Karpas-422 (cell line): ENCODE measurements at regions not wholly inside any gene's neighbourhood (a gene's known extent, or its start where the extent isn't known, plus 50 kb on each side); places are given as distances from the start of the nearest gene placed in this dataset.
"Not testable (repeated sequence)": the region's sequence is repeated elsewhere in the genome, so short reads cannot be mapped to it uniquely, and the experiment has no call there.

Experiments
- DNase-seq: peaks from one replicate; pipeline ENCODE4 v3.0.0-alpha.2; 2015
- H2AFZ ChIP-seq: fragments of 200-600 bp; sonication (generic); 2 replicates; pipeline ENCODE4 v1.6.1; 2014; ENCODE audit warnings: antibody characterized with exemption, low read length, mixed read lengths
- H3K27ac ChIP-seq: fragments of 200-600 bp; sonication (generic); 2 replicates; pipeline ENCODE4 v1.5.1; 2014; ENCODE audit warnings: mild to moderate bottlenecking, low read length, moderate library complexity
- H3K27me3 ChIP-seq: fragments of 200-600 bp; sonication (generic); 2 replicates; pipeline ENCODE4 v1.6.1; 2014; ENCODE audit warnings: low read length, mixed read lengths
- H3K36me3 ChIP-seq: fragments of 200-600 bp; sonication (generic); 2 replicates; pipeline ENCODE4 v1.6.1; 2014; ENCODE audit warnings: low read length, mixed read lengths; ENCODE audit not compliant: insufficient read depth
- H3K4me1 ChIP-seq: fragments of 200-600 bp; sonication (generic); 2 replicates; pipeline ENCODE4 v1.6.1; 2014; ENCODE audit warnings: mild to moderate bottlenecking, low read length, mixed read lengths
- H3K4me2 ChIP-seq: fragments of 200-600 bp; sonication (generic); 2 replicates; pipeline ENCODE4 v1.6.1; 2014; ENCODE audit warnings: low read length, low read depth, mild to moderate bottlenecking; ENCODE audit not compliant: poor library complexity, severe bottlenecking
- H3K4me3 ChIP-seq: fragments of 200-600 bp; sonication (generic); 2 replicates; pipeline ENCODE4 v1.5.1; 2014; ENCODE audit warnings: mild to moderate bottlenecking, antibody characterized with exemption, low read length, mixed read lengths
- H3K79me2 ChIP-seq: fragments of 200-600 bp; sonication (generic); 2 replicates; pipeline ENCODE4 v1.6.1; 2014; ENCODE audit warnings: mild to moderate bottlenecking, low read length, mixed read lengths
- H3K9ac ChIP-seq: fragments of 200-600 bp; sonication (generic); 2 replicates; pipeline ENCODE4 v1.6.0; 2014; ENCODE audit warnings: low read length
- H3K9me2 ChIP-seq: fragments of 200-600 bp; sonication (generic), shearing (Covaris generic); replicated peaks from 2 replicates; pipeline ENCODE4 v1.6.0; 2014; ENCODE audit warnings: mild to moderate bottlenecking, low read length, moderate library complexity; ENCODE audit not compliant: insufficient read depth
- H3K9me3 ChIP-seq: fragments of 300-700, 200-600 bp; sonication (generic); 2 replicates; pipeline ENCODE4 v1.6.1; 2014; ENCODE audit warnings: low read length, mixed read lengths
- H4K20me1 ChIP-seq: fragments of 200-600 bp; sonication (generic); 2 replicates; pipeline ENCODE4 v1.6.1; 2014; ENCODE audit warnings: mild to moderate bottlenecking, antibody characterized with exemption, low read length, low read depth; ENCODE audit not compliant: insufficient read depth

DNA sequence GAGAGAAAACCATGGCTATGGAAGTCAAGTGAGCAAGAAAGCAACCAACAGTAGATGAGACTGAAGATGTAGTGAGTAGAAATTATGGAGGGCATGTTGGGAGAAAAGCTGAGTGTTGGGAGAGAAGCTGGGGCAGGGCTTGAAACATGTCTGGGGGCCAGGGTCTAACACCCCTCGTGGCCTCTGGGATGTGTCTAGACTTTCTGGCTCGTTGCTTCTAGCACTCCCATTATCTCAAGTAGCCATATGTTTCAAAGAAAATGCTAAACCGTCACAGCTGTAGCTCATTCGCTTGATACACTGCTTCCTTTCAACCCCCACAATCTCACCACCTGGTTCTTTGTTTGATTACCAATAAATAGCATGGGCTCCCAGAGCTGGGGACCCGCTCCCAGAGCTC lies 83.8 kb upstream of the BCHE start:
- DNase-seq: no peak
- Histone ChIP-seq H3K27me3 (no peaks in the 10 kb centered on the region), H3K4me2 (no peak overlapping the region), H3K9me2 (no peaks in the 10 kb centered on the region), H3K9ac (no peak overlapping the region), H3K9me3 (no peaks in the 10 kb centered on the region), H3K4me1 (no peaks in the 10 kb centered on the region), H3K4me3 (no peak overlapping the region), H2AFZ (no peak overlapping the region), H3K27ac (no peak overlapping the region), H3K79me2 (no peaks in the 10 kb centered on the region), H4K20me1 (no peaks in the 10 kb centered on the region), H3K36me3 (no peaks in the 10 kb centered on the region)

DNA sequence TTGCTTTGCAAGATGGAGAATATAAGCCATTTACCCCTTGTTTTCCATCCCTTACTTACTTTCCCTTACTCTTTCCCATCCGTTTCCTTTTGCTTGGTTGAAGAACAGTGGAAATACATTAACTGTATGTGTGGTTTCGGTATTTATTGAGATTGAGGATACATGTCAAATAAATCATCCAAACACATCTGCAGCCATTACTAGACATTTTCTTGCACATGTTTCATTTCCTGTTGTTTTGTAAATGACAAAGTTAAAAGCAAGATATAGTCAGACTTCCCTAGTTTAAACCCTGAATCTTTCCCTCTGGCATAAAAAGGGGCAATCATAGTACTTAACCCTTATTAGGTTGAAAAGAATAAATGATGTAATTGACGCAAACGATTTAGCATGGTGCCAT lies 82.1 kb upstream of the BCHE start:
- H3K9me2 ChIP-seq: no peaks in the 10 kb centered on the region
- no peak overlapping the region for H2AFZ ChIP-seq
- H3K27me3 ChIP-seq: no peaks in the 10 kb centered on the region
- no peaks in the 10 kb centered on the region for H3K9me3 ChIP-seq
- no peak overlapping the region for H3K9ac ChIP-seq
- H3K4me3 ChIP-seq: no peak overlapping the region
- no peaks in the 10 kb centered on the region for H3K36me3 ChIP-seq
- H4K20me1 ChIP-seq: no peaks in the 10 kb centered on the region
- no peak overlapping the region for H3K4me2 ChIP-seq
- no peak for DNase-seq
- H3K79me2 ChIP-seq: no peaks in the 10 kb centered on the region
- no peaks in the 10 kb centered on the region for H3K4me1 ChIP-seq
- no peak overlapping the region for H3K27ac ChIP-seq

DNA sequence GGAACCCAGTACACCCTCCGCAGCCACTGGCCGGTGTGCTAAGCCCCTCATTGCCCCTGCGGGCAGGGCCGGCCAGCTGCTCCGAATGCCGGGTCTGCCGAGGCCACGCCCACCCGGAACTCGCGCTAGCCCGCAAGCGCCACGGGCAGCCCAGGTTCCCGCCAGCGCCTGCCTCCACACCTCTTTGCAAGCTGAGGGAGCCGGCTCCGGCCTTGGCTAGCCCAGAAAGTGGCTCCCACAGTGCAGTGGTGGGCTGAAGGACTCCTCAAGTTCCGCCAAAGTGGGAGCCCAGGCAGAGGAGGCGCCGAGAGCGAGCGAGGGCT lies 81.4 kb upstream of the BCHE start:
- H3K79me2 ChIP-seq: no peaks in the 10 kb centered on the region
- H3K36me3 ChIP-seq: no peaks in the 10 kb centered on the region
- H3K4me2 ChIP-seq: no peak overlapping the region
- no peaks in the 10 kb centered on the region for H4K20me1 ChIP-seq
- H2AFZ ChIP-seq: no peak overlapping the region
- DNase-seq: no peak
- no peaks in the 10 kb centered on the region for H3K9me2 ChIP-seq
- no peak overlapping the region for H3K27ac ChIP-seq
- H3K4me1 ChIP-seq: no peaks in the 10 kb centered on the region
- H3K27me3 ChIP-seq: no peaks in the 10 kb centered on the region
- no peaks in the 10 kb centered on the region for H3K9me3 ChIP-seq
- H3K4me3 ChIP-seq: no peak overlapping the region
- no peak overlapping the region for H3K9ac ChIP-seq

DNA sequence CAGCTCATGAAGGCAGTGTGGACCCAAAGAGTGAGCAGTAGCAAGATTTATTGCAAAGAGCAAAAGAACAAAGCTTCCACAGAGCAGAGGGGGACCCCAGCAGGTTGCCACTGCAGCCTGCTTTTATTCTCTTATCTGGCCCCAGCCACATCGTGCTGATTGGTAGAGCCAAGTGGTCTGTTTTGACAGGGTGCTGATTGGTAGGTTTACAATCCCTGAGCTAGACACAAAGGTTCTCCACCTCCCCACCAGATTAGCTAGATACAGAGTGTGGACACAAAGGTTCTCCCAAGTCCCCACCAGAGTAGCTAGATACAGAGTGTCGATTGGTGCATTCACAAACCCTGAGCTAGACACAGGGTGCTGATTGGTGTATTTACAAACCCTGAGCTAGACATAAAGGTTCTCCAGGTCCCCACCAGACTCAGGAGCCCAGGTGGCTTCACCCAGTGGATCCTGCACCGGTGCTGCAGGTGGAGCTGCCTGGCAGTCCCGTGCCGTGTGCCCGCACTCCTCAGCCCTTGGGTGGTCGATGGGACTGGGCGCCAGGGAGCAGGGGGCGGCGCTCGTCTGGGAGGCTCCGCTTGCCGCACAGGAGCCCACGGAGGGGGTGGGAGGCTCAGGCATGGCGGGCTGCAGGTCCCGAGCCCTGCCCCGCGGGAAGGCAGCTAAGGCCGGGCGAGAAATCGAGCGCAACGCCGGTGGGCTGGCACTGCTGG lies 80.9 kb upstream of the BCHE start:
- not testable (repeated sequence) for DNase-seq, H3K9ac ChIP-seq, H3K79me2 ChIP-seq, H3K9me3 ChIP-seq, H3K27ac ChIP-seq, H3K9me2 ChIP-seq, H4K20me1 ChIP-seq, H3K4me1 ChIP-seq, H3K36me3 ChIP-seq, H2AFZ ChIP-seq, H3K4me2 ChIP-seq, H3K4me3 ChIP-seq, H3K27me3 ChIP-seq

DNA sequence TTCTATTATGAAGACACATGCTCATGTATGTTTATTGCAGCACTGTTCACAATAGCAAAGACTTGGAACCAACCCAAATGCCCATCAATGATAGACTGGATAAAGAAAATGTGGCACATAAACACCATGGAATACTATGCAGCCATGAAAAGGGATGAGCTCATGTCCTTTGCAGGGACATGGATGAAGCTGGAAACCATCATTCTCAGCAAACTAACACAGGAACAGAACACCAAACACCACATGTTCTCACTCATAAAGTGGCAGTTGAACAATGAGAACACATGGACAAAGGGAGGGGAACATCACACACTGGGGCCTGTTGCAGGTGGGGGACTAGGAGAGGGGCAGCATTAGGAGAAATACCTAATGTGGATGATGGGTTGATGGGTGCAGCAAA lies 77.9 kb upstream of the BCHE start:
- not testable (repeated sequence) for H3K4me1 ChIP-seq, H3K27ac ChIP-seq, H3K79me2 ChIP-seq, H3K4me2 ChIP-seq, H4K20me1 ChIP-seq, H3K9me2 ChIP-seq, H2AFZ ChIP-seq, H3K36me3 ChIP-seq, H3K4me3 ChIP-seq, H3K27me3 ChIP-seq, H3K9ac ChIP-seq, H3K9me3 ChIP-seq, DNase-seq

DNA sequence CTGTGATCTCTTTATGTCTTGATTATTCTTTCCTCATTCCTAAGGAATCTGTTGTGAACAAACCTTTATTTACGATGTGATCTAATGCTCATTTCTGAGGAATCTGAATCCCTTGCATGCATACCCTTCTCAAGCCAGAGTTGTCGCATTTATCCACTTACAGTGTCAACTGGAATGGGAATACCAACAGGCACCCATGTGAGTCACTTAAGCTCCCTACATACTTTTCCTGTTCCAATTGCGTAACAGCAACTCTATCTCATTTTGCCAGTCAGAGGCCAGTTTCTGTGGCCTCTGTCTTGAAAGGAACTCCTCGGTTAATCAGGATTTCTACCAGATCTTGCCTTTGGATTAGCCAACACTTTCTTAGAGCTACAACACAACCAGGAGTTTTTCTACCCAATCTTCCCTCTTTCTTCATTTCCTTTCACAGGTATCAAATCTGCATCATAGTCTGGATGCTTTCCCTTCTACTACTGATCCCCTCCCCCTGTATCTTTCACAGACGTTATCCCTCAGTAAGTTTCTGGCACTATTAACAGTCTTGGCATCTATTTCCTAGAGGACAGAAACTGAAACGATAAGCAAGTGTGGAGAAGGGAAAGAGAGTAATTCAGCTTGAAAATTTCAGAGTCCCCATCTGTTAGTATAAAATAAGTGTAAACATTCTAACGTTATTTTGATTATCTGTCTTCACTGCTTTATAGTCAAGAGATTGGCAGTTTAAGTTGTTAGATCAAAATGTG lies 66.8 kb upstream of the BCHE start:
- Histone ChIP-seq H3K36me3 (no peaks in the 10 kb centered on the region), H3K9me2 (no peaks in the 10 kb centered on the region)
- DNase-seq: no peak

DNA sequence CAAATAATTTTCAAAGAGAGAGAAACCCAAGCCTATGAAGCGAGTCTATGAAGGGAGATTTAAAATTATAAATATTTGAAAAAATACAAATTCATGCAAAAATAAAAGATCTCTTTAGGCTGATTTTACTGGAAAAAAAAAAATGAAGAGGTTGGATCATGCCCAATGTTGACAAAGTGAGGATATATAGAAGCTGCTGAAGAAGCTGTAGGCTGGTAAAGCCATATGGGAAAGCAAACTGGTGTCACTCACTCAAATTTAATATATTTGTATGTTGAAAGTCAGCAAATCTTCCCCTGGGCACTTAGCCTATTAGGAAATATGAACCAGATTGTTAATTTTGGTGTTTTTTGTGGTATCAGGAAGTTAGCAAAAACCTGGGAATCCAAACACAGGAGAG lies 61.8 kb upstream of the BCHE start:
- H3K4me1 ChIP-seq: no peaks in the 10 kb centered on the region
- H3K27me3 ChIP-seq: no peaks in the 10 kb centered on the region
- H3K4me2 ChIP-seq: no peak overlapping the region
- H3K9me2 ChIP-seq: no peaks in the 10 kb centered on the region
- H3K79me2 ChIP-seq: no peaks in the 10 kb centered on the region
- H4K20me1 ChIP-seq: no peaks in the 10 kb centered on the region
- no peak overlapping the region for H3K9ac ChIP-seq
- no peak overlapping the region for H2AFZ ChIP-seq
- H3K27ac ChIP-seq: no peak overlapping the region
- no peaks in the 10 kb centered on the region; the same call in 1 of the 2 replicates for H3K9me3 ChIP-seq
- no peaks in the 10 kb centered on the region for H3K36me3 ChIP-seq
- H3K4me3 ChIP-seq: no peak overlapping the region
- DNase-seq: no peak

More for the DNA sequence above, 66.8 kb upstream of the BCHE start:
- Histone ChIP-seq H3K9me3 (peaks cover 8% of the 10 kb centered on the region), H3K27ac (no peak overlapping the region), H3K4me1 (no peaks in the 10 kb centered on the region), H4K20me1 (no peaks in the 10 kb centered on the region), H3K4me2 (no peak overlapping the region), H3K9ac (no peak overlapping the region), H3K4me3 (no peak overlapping the region), H3K27me3 (no peaks in the 10 kb centered on the region), H3K79me2 (no peaks in the 10 kb centered on the region), H2AFZ (no peak overlapping the region)

DNA sequence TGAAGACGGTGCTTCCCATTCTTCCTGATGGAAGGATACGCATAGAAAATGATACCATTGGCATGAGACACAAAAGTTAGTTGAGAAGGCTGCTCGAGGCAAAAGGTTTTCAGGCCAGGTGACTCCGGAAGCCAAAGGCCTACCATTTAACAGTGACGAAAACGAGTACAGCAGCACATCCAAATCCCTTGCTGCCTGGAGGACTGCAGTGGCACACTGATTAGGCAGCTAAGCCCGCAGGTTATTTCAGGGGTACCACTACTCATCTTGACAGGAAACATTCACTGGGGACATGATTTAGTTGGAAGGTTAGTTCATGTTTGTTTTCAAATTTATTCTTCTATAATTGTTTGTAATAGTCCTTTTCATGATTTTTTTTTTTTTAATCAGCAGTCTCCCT lies 59.9 kb upstream of the BCHE start:
- no peaks in the 10 kb centered on the region for H4K20me1 ChIP-seq
- no peaks in the 10 kb centered on the region for H3K4me1 ChIP-seq
- H3K9me3 ChIP-seq: no peaks in the 10 kb centered on the region
- H3K9ac ChIP-seq: no peak overlapping the region
- H3K27me3 ChIP-seq: no peaks in the 10 kb centered on the region
- H3K9me2 ChIP-seq: no peaks in the 10 kb centered on the region
- H3K4me3 ChIP-seq: no peak overlapping the region
- H2AFZ ChIP-seq: 0 out of 2 replicates have a peak overlapping the region, but pooled peaks have one; percentile 56
- H3K36me3 ChIP-seq: no peaks in the 10 kb centered on the region
- no peak overlapping the region for H3K4me2 ChIP-seq
- H3K79me2 ChIP-seq: no peaks in the 10 kb centered on the region
- DNase-seq: no peak
- no peak overlapping the region for H3K27ac ChIP-seq
